ENCODE measurements at regions not wholly inside any gene's neighbourhood (a gene's known extent, or its start where the extent isn't known, plus 50 kb on each side); places are given as distances from the start of the nearest gene placed in this dataset.

DNA sequence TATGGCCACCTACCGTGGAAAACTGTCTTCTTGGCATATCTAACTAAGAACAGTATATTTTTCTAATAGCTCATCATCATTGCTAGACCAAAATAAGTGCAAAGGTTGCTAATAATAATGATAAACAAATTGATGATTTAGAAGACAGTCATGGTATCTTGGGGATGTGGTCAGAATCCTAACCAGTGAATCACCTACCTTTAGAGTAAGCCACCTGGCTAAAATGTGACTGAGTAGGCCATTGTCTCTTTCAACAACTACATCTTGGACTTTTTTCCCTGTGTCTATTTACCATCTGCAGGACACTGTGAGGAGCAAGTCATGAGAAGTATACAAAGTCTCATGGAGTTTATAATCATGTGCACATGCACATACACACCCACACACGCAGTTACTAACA lies 273.5 kb upstream of the SEMA6D start:
- in situ Hi-C loops (cut with HindIII; ENCODE audit: low sequenced_read_pairs): no loop called here
- no peak for DNase-seq (ENCODE audit: low spot score)

DNA sequence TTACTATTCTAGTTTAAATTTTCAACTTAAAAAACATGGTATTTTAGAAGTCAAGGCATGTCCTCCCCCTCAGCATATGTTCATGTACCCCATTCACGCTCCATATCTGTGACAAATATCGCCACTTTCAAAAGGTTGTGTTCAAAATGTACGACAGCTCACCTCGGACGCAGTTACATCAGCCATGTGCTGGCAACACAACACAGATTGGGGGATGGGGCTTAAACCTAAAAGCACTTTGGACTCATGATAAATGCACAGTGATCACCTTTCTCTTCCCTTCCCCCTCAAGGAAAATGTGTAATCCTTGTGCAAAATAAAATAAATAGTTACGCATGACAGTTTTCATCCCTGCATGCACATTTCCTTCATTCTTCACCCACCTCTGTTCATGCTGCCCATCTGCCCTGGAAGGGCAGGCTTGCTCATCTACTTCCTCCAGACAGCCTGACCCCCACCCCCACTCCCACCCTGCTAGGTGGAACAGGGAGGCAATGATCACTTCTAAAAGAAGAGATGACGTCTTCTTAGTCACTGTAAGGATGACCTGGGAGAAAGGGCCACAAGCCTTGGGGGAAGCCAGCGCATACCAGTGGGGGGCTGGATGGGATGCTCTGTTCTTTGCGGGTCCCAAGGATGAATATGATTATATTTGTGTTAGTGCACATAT lies 271.4 kb upstream of the SEMA6D start:
- DNase-seq (ENCODE audit: low spot score): no peak
- in situ Hi-C loops (cut with HindIII; ENCODE audit: low sequenced_read_pairs): no loop called here

- DNase-seq (ENCODE audit: low spot score): no peak
- in situ Hi-C loops (cut with HindIII; ENCODE audit: low sequenced_read_pairs): no loop called here
Observed at GRCh38 chr15:47460795-47461573, 256.3 kb upstream of the SEMA6D start.

- DNase-seq (ENCODE audit: low spot score): no peak
- in situ Hi-C loops (cut with HindIII; ENCODE audit: low sequenced_read_pairs): no loop called here
Observed at GRCh38 chr15:47461652-47462141, 255.6 kb upstream of the SEMA6D start.

- no peak for DNase-seq (ENCODE audit: low spot score)
- in situ Hi-C loops (cut with HindIII; ENCODE audit: low sequenced_read_pairs): no loop called here
Observed at GRCh38 chr15:47466357-47466756, 250.9 kb upstream of the SEMA6D start.

GRCh38 chr15:47470983-47471382 lies 246.3 kb upstream of the SEMA6D start:
- no peak for DNase-seq (ENCODE audit: low spot score)
- in situ Hi-C loops (cut with HindIII; ENCODE audit: low sequenced_read_pairs): no loop called here

DNA sequence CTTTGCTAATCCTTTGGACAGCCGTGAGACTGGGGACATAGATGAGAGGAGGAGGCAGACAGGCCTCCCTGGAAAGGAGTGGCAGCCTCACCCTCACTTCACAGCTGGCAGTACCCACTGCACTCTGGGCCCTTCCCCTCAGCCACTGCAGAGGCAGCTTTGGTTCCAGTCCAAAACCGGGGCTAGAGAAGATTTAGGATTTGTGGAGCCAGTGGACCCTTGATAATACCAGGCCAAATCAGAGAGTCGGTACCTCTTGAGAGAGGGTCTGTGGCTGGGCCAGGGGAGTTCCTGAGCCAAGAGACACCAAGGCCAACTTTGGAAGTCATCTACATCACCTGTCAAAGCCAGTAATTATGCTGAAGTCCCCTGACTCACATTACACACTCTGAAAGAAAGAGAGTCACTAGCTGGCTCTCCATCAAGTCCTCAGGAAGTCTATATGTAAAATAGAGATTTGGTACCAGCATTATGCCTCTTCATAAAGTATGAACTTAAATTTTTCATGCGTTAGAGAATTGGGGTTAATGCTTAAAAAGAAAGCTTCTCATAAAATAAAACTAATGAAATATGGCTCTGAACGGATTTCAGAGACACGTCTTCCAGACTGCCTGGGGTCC lies 244.1 kb upstream of the SEMA6D start:
- in situ Hi-C loops (cut with HindIII; ENCODE audit: low sequenced_read_pairs): no loop called here
- DNase-seq (ENCODE audit: low spot score): no peak

GRCh38 chr15:47473832-47474231 lies 243.5 kb upstream of the SEMA6D start:
- in situ Hi-C loops (cut with HindIII; ENCODE audit: low sequenced_read_pairs): no loop called here
- peak; percentile 84 for DNase-seq (ENCODE audit: low spot score)

GRCh38 chr15:47475336-47475735 lies 242.0 kb upstream of the SEMA6D start:
- in situ Hi-C loops (cut with HindIII; ENCODE audit: low sequenced_read_pairs): no loop called here
- DNase-seq (ENCODE audit: low spot score): no peak

GRCh38 chr15:47477341-47477740 lies 240.0 kb upstream of the SEMA6D start:
- in situ Hi-C loops (cut with HindIII; ENCODE audit: low sequenced_read_pairs): no loop called here
- no peak for DNase-seq (ENCODE audit: low spot score)

- in situ Hi-C loops (cut with HindIII; ENCODE audit: low sequenced_read_pairs): no loop called here
- no peak for DNase-seq (ENCODE audit: low spot score)
Observed at GRCh38 chr15:47484059-47484458, 233.2 kb upstream of the SEMA6D start.

GRCh38 chr15:47484997-47485396 lies 232.3 kb upstream of the SEMA6D start:
- in situ Hi-C loops (cut with HindIII; ENCODE audit: low sequenced_read_pairs): no loop called here
- no peak for DNase-seq (ENCODE audit: low spot score)

- no peak for DNase-seq (ENCODE audit: low spot score)
- in situ Hi-C loops (cut with HindIII; ENCODE audit: low sequenced_read_pairs): no loop called here
Observed at GRCh38 chr15:47485419-47485818, 231.9 kb upstream of the SEMA6D start.

DNA sequence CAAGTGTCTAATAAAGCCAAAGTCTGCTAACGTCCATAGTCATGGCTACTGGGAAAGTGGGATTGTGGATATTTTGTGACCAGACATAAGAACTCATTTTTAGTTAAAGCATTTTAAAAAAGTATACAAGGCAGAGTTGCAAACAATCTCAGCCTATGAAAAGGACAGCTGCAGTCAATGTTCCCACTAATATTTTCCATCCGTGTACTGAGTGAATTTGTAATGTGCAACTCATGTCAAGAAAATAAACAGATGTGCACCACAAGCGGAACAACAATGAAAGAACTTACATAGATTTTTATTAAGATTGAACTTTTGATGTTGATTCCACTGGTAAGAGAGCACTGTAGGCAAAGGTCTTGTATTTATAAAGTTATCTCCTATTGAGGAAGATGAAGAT lies 231.3 kb upstream of the SEMA6D start:
- DNase-seq (ENCODE audit: low spot score): no peak
- in situ Hi-C loops (cut with HindIII; ENCODE audit: low sequenced_read_pairs): no loop called here

- in situ Hi-C loops (cut with HindIII; ENCODE audit: low sequenced_read_pairs): no loop called here
- no peak for DNase-seq (ENCODE audit: low spot score)
Observed at GRCh38 chr15:47492195-47492594, 225.1 kb upstream of the SEMA6D start.

GRCh38 chr15:47493357-47494247 lies 223.7 kb upstream of the SEMA6D start:
- in situ Hi-C loops (cut with HindIII; ENCODE audit: low sequenced_read_pairs): no loop called here
- no peak for DNase-seq (ENCODE audit: low spot score)

GRCh38 chr15:47496343-47497185 lies 220.7 kb upstream of the SEMA6D start:
- no peak for DNase-seq (ENCODE audit: low spot score)
- in situ Hi-C loops (cut with HindIII; ENCODE audit: low sequenced_read_pairs): no loop called here

GRCh38 chr15:47500842-47501241 lies 216.5 kb upstream of the SEMA6D start:
- in situ Hi-C loops (cut with HindIII; ENCODE audit: low sequenced_read_pairs): no loop called here
- no peak for DNase-seq (ENCODE audit: low spot score)

GRCh38 chr15:47502041-47502440 lies 215.3 kb upstream of the SEMA6D start:
- DNase-seq (ENCODE audit: low spot score): no peak
- in situ Hi-C loops (cut with HindIII; ENCODE audit: low sequenced_read_pairs): no loop called here
